HEK293 (cell line): ENCODE measurements at regions not wholly inside any gene's neighbourhood (a gene's known extent, or its start where the extent isn't known, plus 50 kb on each side); places are given as distances from the start of the nearest gene placed in this dataset.
A peak's percentile ranks its signal among the peaks of the same experiment; 100 is the strongest.

Source experiments
- CTCF ChIA-PET: fragments of 350-600 bp; formaldehyde crosslinking; extraction: SDS; loops from one replicate; lab custom pipeline; 2021; ENCODE audit warnings: antibody characterized with exemption; lab: Yijun Ruan, JAX
- POLR2A ChIA-PET: fragments of 300-600 bp; formaldehyde crosslinking; extraction: SDS; loops from one replicate; lab custom pipeline; 2020; ENCODE audit warnings: antibody characterized with exemption, inconsistent platforms; lab: Yijun Ruan, JAX
- H3K27ac ChIP-seq: fragments of 200-500 bp; sonication (Bioruptor generic); 2 replicates; pipeline ENCODE4 v1.5.1; 2014; ENCODE audit warnings: low read depth, low read length, control low read depth, inconsistent platforms; ENCODE audit errors: extremely low read depth
- H3K36me3 ChIP-seq, 2 experiments: fragments of 200-500 bp in 1 of 2; sonication (Bioruptor generic) in 1 of 2; 1 replicate in 1 of 2; 2 replicates in 1 of 2; pipeline ENCODE4 v1.5.1; 2014 to 2017; ENCODE audit warnings: inconsistent platforms in 2 of 2, low read length in 2 of 2; ENCODE audit not compliant: control insufficient read depth in 2 of 2, insufficient read depth in 1 of 2
- H3K4me1 ChIP-seq: fragments of 200-500 bp; sonication (Bioruptor generic); 2 replicates; pipeline ENCODE4 v1.5.1; 2014; ENCODE audit warnings: mild to moderate bottlenecking, low read length, inconsistent platforms; ENCODE audit not compliant: control insufficient read depth, insufficient read depth
- H3K4me3 ChIP-seq: 2 replicates; pipeline ENCODE4 v1.5.1; 2011; ENCODE audit warnings: low read depth, mild to moderate bottlenecking, control low read depth, low read length, moderate library complexity
- H3K9me3 ChIP-seq: fragments of 200-500 bp; sonication (Bioruptor generic); 2 replicates; pipeline ENCODE4 v1.5.1; 2014; ENCODE audit warnings: low read depth, low read length, inconsistent platforms; ENCODE audit not compliant: control insufficient read depth, insufficient read depth
- BCL11A ChIP-seq: fragments of 450-650 bp; formaldehyde crosslinking; IDR thresholded peaks from 2 replicates; pipeline ENCODE4 v1.5.1; 2016; ENCODE audit warnings: low read depth, missing biosample characterization, missing genetic modification characterization
- FEZF1 ChIP-seq: fragments of 450-650 bp; formaldehyde crosslinking; IDR thresholded peaks from 2 replicates; pipeline ENCODE4 v1.5.1; 2016; ENCODE audit warnings: missing biosample characterization, missing genetic modification characterization
- GLIS2 ChIP-seq: fragments of 450-650 bp; formaldehyde crosslinking; IDR thresholded peaks from 2 replicates; pipeline ENCODE4 v1.5.1; 2016; ENCODE audit warnings: missing biosample characterization, missing genetic modification characterization
- KLF16 ChIP-seq: fragments of 450-650 bp; formaldehyde crosslinking; IDR thresholded peaks from 2 replicates; pipeline ENCODE4 v1.5.1; 2017; ENCODE audit warnings: missing biosample characterization, missing genetic modification characterization
- KLF9 ChIP-seq: fragments of 450-650 bp; formaldehyde crosslinking; IDR thresholded peaks from 2 replicates; pipeline ENCODE4 v1.5.1; 2016; ENCODE audit warnings: missing biosample characterization, missing genetic modification characterization, low read depth
- MZF1 ChIP-seq: fragments of 450-650 bp; formaldehyde crosslinking; IDR thresholded peaks from 2 replicates; pipeline ENCODE4 v1.5.1; 2017; ENCODE audit warnings: missing biosample characterization, missing genetic modification characterization, borderline replicate concordance
- OSR2 ChIP-seq: fragments of 450-650 bp; formaldehyde crosslinking; IDR thresholded peaks from 2 replicates; pipeline ENCODE4 v1.5.1; 2016; ENCODE audit warnings: missing biosample characterization, missing genetic modification characterization
- SETDB1 ChIP-seq: IDR thresholded peaks from one replicate; pipeline ENCODE4 v1.6.1; 2017; ENCODE audit warnings: mild to moderate bottlenecking, low read length, moderate library complexity, mixed read lengths; ENCODE audit not compliant: insufficient read length
- SP7 ChIP-seq: fragments of 450-650 bp; formaldehyde crosslinking; IDR thresholded peaks from 2 replicates; pipeline ENCODE4 v1.5.1; 2016; ENCODE audit warnings: missing biosample characterization, missing genetic modification characterization
- TCF7L2 ChIP-seq: IDR thresholded peaks from 2 replicates; pipeline ENCODE4 v1.6.1; 2011; ENCODE audit warnings: low read depth, mild to moderate bottlenecking, inconsistent platforms, low read length, moderate library complexity, borderline replicate concordance
- ZFHX2 ChIP-seq: fragments of 450-650 bp; formaldehyde crosslinking; conservative IDR thresholded peaks from 2 replicates; pipeline ENCODE4 v1.5.1; 2016; ENCODE audit warnings: missing biosample characterization, missing genetic modification characterization
- ZFP41 ChIP-seq: fragments of 450-650 bp; formaldehyde crosslinking; IDR thresholded peaks from 2 replicates; pipeline ENCODE4 v1.5.1; 2016; ENCODE audit warnings: missing biosample characterization, missing genetic modification characterization, borderline replicate concordance
- ZNF37A ChIP-seq: fragments of 450-650 bp; IDR thresholded peaks from 2 replicates; pipeline ENCODE4 v1.5.1; 2018; ENCODE audit warnings: missing biosample characterization, missing genetic modification characterization
- ZNF558 ChIP-seq: fragments of 450-650 bp; formaldehyde crosslinking; IDR thresholded peaks from 2 replicates; pipeline ENCODE4 v1.5.1; 2016; ENCODE audit warnings: missing biosample characterization, missing genetic modification characterization
- ZNF660 ChIP-seq: fragments of 450-650 bp; IDR thresholded peaks from 2 replicates; pipeline ENCODE4 v1.5.1; 2018; ENCODE audit warnings: missing biosample characterization, mild to moderate bottlenecking, missing genetic modification characterization
- ZNF776 ChIP-seq: fragments of 450-650 bp; formaldehyde crosslinking; IDR thresholded peaks from 2 replicates; pipeline ENCODE4 v1.5.0; 2017; ENCODE audit warnings: missing biosample characterization, missing genetic modification characterization, borderline replicate concordance
- ZNF785 ChIP-seq: fragments of 450-650 bp; formaldehyde crosslinking; IDR thresholded peaks from 2 replicates; pipeline ENCODE4 v1.5.1; 2016; ENCODE audit warnings: missing biosample characterization, missing genetic modification characterization
- ZNF791 ChIP-seq: fragments of 450-650 bp; formaldehyde crosslinking; IDR thresholded peaks from 2 replicates; pipeline ENCODE4 v1.5.1; 2016; ENCODE audit warnings: missing biosample characterization, missing genetic modification characterization
- ZNF837 ChIP-seq: fragments of 450-650 bp; formaldehyde crosslinking; IDR thresholded peaks from 2 replicates; pipeline ENCODE4 v1.5.1; 2016; ENCODE audit warnings: missing biosample characterization, missing genetic modification characterization
- TF ChIP-seq, protein P1 (sequence below): fragments of 450-650 bp; formaldehyde crosslinking; IDR thresholded peaks from 2 replicates; pipeline ENCODE4 v1.5.1; 2017; ENCODE audit warnings: missing biosample characterization, mild to moderate bottlenecking, missing genetic modification characterization, moderate library complexity
- TF ChIP-seq, protein P2 (sequence below): fragments of 450-650 bp; formaldehyde crosslinking; IDR thresholded peaks from 2 replicates; pipeline ENCODE4 v1.5.1; 2016; ENCODE audit warnings: missing biosample characterization, missing genetic modification characterization
- TF ChIP-seq, protein P3 (sequence below): fragments of 450-650 bp; formaldehyde crosslinking; IDR thresholded peaks from 2 replicates; pipeline ENCODE4 v1.5.1; 2016; ENCODE audit warnings: missing biosample characterization, missing genetic modification characterization
- TF ChIP-seq, protein P4 (sequence below): fragments of 450-650 bp; formaldehyde crosslinking; IDR thresholded peaks from 2 replicates; pipeline ENCODE4 v1.5.1; 2016; ENCODE audit warnings: missing biosample characterization, missing genetic modification characterization

DNA sequence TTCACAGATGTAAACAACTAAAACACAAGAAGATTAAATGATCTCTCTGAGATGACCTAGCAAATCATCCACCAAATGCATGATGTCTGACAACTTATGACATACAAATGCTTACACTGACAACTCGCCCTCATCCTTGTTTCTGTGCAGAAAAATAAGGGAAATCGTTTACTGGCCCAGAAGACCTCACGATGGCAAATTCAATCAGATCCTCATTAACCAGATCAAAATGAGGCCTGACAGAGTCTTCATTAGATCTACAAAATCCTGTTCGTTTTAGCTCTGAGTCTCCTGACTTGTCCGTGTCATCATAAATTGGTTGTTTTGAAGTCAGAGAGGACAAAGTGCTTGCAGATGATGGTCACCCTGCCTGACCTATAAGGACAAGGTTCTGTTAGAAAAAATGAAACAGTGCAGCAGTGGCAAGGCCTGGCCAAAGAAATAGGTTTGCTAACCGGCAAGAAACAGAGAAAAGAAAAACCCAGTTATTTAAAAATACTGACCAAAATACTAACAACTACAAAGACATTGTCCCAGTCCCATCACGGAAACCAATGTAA lies 109.5 kb downstream of the BTG1 start:
- no peak overlapping the region for H3K27ac ChIP-seq
- no peaks in the 10 kb centered on the region for H3K36me3 ChIP-seq
- H3K4me3 ChIP-seq: no peak overlapping the region
- TF ChIP-seq, protein P1, sequence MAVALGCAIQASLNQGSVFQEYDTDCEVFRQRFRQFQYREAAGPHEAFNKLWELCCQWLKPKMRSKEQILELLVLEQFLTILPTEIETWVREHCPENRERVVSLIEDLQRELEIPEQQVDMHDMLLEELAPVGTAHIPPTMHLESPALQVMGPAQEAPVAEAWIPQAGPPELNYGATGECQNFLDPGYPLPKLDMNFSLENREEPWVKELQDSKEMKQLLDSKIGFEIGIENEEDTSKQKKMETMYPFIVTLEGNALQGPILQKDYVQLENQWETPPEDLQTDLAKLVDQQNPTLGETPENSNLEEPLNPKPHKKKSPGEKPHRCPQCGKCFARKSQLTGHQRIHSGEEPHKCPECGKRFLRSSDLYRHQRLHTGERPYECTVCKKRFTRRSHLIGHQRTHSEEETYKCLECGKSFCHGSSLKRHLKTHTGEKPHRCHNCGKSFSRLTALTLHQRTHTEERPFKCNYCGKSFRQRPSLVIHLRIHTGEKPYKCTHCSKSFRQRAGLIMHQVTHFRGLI (tag by site-specific recombination): no peak
- TF ChIP-seq ZNF37A (tag by site-specific recombination) (no peak), MZF1 (tag by site-specific recombination) (no peak), OSR2 (tag by site-specific recombination) (no peak)
- H3K4me1 ChIP-seq: peaks cover 7% of the 10 kb centered on the region; the same call in 1 of the 2 replicates
- H3K9me3 ChIP-seq: no peaks in the 10 kb centered on the region
- ChIA-PET CTCF (interaction anchor here (0.6 kb wide), 1 partner anchor 97 kb away, joined by 3 read pairs; no protein-coding TSS in a partner anchor), POLR2A (no interaction called here)

DNA sequence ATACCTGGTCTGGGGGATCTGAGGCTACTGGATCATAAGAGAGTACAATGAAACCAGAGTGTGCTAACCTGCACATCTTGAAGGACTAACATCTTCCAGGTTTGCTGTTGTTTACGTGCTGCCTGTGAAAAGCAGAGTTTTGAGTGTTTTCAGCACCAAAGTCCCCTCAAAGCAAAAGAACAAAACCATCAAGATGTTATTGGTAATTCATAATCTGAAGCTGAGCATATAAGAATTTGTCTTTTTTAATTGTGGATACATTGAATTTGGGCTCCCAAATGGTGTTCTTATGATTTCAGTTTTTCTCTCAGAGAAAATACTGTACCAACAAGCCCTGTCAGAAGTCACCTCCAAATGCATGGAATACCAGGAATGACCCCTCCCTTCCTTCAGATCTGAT lies 110.2 kb downstream of the BTG1 start:
- Histone ChIP-seq H3K4me3 (no peak overlapping the region), H3K9me3 (no peaks in the 10 kb centered on the region), H3K4me1 (peaks cover 7% of the 10 kb centered on the region; the same call in 1 of the 2 replicates), H3K27ac (no peak overlapping the region), H3K36me3 (no peaks in the 10 kb centered on the region)
- POLR2A ChIA-PET: no interaction called here
- TF ChIP-seq ZNF558 (tag by site-specific recombination): no peak
- no peak for TF ChIP-seq ZNF660 (tag by site-specific recombination)
- no peak for TF ChIP-seq ZNF837 (tag by site-specific recombination)
- CTCF ChIA-PET: interaction anchor here (0.6 kb wide), 1 partner anchor 98 kb away, joined by 3 read pairs; no protein-coding TSS in a partner anchor

DNA sequence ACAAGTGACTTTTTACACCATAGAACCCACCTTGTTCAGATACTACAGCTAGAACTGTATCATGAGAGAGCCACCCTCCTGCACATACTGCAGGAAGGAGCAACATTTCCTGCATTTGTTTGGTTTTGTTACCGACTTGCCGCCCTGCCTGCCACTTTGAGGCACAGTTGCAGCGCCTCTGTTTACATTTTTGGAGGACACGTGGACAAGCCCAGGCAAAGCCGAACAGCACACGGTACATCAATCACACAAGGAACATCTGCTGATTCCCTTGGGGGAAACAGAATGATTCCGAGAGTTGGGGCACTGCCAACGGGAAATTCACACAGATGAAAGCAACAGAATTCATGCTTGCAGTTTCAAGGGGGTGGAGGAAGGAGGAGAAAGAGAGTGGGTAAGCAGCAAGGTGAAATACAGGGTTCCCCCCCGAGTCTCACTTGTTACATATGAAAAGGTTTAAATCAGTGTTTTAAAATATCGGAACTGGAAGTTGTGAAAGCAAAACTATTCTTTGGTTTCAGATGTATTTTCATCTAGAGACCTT lies 110.7 kb downstream of the BTG1 start:
- H3K27ac ChIP-seq: peak overlapping the region; percentile 38; the same call in 1 of the 2 replicates
- H3K36me3 ChIP-seq: no peaks in the 10 kb centered on the region
- CTCF ChIA-PET: no interaction called here
- no peak overlapping the region; the same call in 1 of the 2 replicates for H3K4me3 ChIP-seq
- H3K9me3 ChIP-seq: no peaks in the 10 kb centered on the region
- H3K4me1 ChIP-seq: peaks cover 7% of the 10 kb centered on the region; the same call in 1 of the 2 replicates
- POLR2A ChIA-PET: no interaction called here
- TF ChIP-seq KLF16 (tag by site-specific recombination): no peak
- no peak for TF ChIP-seq ZNF776 (tag by site-specific recombination)
- no peak for TF ChIP-seq ZNF785 (tag by site-specific recombination)
- no peak for TF ChIP-seq GLIS2 (tag by site-specific recombination)
- no peak for TF ChIP-seq ZNF660 (tag by site-specific recombination)
- no peak for TF ChIP-seq KLF9 (tag by site-specific recombination)
- TF ChIP-seq, protein P2, sequence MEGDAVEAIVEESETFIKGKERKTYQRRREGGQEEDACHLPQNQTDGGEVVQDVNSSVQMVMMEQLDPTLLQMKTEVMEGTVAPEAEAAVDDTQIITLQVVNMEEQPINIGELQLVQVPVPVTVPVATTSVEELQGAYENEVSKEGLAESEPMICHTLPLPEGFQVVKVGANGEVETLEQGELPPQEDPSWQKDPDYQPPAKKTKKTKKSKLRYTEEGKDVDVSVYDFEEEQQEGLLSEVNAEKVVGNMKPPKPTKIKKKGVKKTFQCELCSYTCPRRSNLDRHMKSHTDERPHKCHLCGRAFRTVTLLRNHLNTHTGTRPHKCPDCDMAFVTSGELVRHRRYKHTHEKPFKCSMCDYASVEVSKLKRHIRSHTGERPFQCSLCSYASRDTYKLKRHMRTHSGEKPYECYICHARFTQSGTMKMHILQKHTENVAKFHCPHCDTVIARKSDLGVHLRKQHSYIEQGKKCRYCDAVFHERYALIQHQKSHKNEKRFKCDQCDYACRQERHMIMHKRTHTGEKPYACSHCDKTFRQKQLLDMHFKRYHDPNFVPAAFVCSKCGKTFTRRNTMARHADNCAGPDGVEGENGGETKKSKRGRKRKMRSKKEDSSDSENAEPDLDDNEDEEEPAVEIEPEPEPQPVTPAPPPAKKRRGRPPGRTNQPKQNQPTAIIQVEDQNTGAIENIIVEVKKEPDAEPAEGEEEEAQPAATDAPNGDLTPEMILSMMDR (tag by site-specific recombination): peak; percentile 23; the same call in 1 of the 2 replicates
- TF ChIP-seq, protein P3, sequence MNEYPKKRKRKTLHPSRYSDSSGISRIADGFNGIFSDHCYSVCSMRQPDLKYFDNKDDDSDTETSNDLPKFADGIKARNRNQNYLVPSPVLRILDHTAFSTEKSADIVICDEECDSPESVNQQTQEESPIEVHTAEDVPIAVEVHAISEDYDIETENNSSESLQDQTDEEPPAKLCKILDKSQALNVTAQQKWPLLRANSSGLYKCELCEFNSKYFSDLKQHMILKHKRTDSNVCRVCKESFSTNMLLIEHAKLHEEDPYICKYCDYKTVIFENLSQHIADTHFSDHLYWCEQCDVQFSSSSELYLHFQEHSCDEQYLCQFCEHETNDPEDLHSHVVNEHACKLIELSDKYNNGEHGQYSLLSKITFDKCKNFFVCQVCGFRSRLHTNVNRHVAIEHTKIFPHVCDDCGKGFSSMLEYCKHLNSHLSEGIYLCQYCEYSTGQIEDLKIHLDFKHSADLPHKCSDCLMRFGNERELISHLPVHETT: no peak
- TF ChIP-seq ZFHX2: no peak
- no peak for TF ChIP-seq BCL11A (tag by site-specific recombination)
- no peak for TF ChIP-seq SETDB1
- TF ChIP-seq, protein P4, sequence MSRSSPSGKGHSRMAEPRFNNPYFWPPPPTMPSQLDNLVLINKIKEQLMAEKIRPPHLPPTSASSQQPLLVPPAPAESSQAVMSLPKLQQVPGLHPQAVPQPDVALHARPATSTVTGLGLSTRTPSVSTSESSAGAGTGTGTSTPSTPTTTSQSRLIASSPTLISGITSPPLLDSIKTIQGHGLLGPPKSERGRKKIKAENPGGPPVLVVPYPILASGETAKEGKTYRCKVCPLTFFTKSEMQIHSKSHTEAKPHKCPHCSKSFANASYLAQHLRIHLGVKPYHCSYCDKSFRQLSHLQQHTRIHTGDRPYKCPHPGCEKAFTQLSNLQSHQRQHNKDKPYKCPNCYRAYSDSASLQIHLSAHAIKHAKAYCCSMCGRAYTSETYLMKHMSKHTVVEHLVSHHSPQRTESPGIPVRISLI (tag by site-specific recombination): no peak
- TF ChIP-seq ZNF791: no peak
- no peak for TF ChIP-seq TCF7L2
- TF ChIP-seq ZFP41 (tag by site-specific recombination): no peak
- TF ChIP-seq FEZF1 (tag by site-specific recombination): peak; percentile 95
- 0 out of 2 replicates have a peak, but pooled peaks have one; percentile 20 for TF ChIP-seq SP7
